BJ (cell line): ENCODE measurements at regions not wholly inside any gene's neighbourhood (a gene's known extent, or its start where the extent isn't known, plus 50 kb on each side); places are given as distances from the start of the nearest gene placed in this dataset.

Source experiments
- CTCF ChIA-PET: fragments of 350-600 bp; formaldehyde crosslinking; extraction: SDS; loops from one replicate; lab custom pipeline; 2021; ENCODE audit warnings: antibody characterized with exemption, inconsistent platforms; lab: Yijun Ruan, JAX
- POLR2A ChIA-PET: fragments of 300-600 bp; sonication (Branson Sonifier 250); formaldehyde crosslinking; extraction: SDS; loops from one replicate; lab custom pipeline; 2021; ENCODE audit warnings: antibody characterized with exemption; lab: Charles Lee
- DNase-seq: peaks from one replicate; pipeline ENCODE4 v3.0.0-alpha.2; 2011; ENCODE audit warnings: low read depth
- H3K27me3 ChIP-seq: 2 replicates; pipeline ENCODE4 v1.6.0; 2011; ENCODE audit warnings: low read length; ENCODE audit not compliant: control insufficient read depth, insufficient read depth
- H3K36me3 ChIP-seq: 2 replicates; pipeline ENCODE4 v1.5.1; 2011; ENCODE audit warnings: low read length; ENCODE audit not compliant: control insufficient read depth, insufficient read depth
- H3K4me3 ChIP-seq: 2 replicates; pipeline ENCODE4 v1.5.1; 2011; ENCODE audit warnings: low read depth, mild to moderate bottlenecking, control low read depth, low read length
- TF ChIP-seq, protein P1 (sequence below): IDR thresholded peaks from 2 replicates; pipeline ENCODE4 v1.5.1; 2011; ENCODE audit warnings: low read depth, mild to moderate bottlenecking, control low read depth, inconsistent platforms, low read length, moderate library complexity; ENCODE audit not compliant: insufficient read depth

GRCh38 chr3:174618368-174619080 lies 240.6 kb upstream of the NAALADL2 start:
- no peak for DNase-seq
- TF ChIP-seq, protein P1, sequence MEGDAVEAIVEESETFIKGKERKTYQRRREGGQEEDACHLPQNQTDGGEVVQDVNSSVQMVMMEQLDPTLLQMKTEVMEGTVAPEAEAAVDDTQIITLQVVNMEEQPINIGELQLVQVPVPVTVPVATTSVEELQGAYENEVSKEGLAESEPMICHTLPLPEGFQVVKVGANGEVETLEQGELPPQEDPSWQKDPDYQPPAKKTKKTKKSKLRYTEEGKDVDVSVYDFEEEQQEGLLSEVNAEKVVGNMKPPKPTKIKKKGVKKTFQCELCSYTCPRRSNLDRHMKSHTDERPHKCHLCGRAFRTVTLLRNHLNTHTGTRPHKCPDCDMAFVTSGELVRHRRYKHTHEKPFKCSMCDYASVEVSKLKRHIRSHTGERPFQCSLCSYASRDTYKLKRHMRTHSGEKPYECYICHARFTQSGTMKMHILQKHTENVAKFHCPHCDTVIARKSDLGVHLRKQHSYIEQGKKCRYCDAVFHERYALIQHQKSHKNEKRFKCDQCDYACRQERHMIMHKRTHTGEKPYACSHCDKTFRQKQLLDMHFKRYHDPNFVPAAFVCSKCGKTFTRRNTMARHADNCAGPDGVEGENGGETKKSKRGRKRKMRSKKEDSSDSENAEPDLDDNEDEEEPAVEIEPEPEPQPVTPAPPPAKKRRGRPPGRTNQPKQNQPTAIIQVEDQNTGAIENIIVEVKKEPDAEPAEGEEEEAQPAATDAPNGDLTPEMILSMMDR = no peak
- Histone ChIP-seq H3K27me3 (no peaks in the 10 kb centered on the region), H3K36me3 (no peaks in the 10 kb centered on the region), H3K4me3 (no peak overlapping the region)
- ChIA-PET POLR2A (no interaction called here), CTCF (no interaction called here)

GRCh38 chr3:174619239-174619638 lies 239.9 kb upstream of the NAALADL2 start:
- H3K27me3 ChIP-seq = no peaks in the 10 kb centered on the region
- no peaks in the 10 kb centered on the region for H3K36me3 ChIP-seq
- POLR2A ChIA-PET = no interaction called here
- DNase-seq = no peak
- TF ChIP-seq, protein P1 = no peak
- no peak overlapping the region for H3K4me3 ChIP-seq
- CTCF ChIA-PET = no interaction called here

- Histone ChIP-seq H3K4me3 (no peak overlapping the region), H3K27me3 (no peaks in the 10 kb centered on the region), H3K36me3 (no peaks in the 10 kb centered on the region)
- CTCF ChIA-PET = no interaction called here
- TF ChIP-seq, protein P1 = no peak
- DNase-seq = no peak
- POLR2A ChIA-PET = no interaction called here
Measured at GRCh38 chr3:174620138-174620537, 239.0 kb upstream of the NAALADL2 start.

DNA sequence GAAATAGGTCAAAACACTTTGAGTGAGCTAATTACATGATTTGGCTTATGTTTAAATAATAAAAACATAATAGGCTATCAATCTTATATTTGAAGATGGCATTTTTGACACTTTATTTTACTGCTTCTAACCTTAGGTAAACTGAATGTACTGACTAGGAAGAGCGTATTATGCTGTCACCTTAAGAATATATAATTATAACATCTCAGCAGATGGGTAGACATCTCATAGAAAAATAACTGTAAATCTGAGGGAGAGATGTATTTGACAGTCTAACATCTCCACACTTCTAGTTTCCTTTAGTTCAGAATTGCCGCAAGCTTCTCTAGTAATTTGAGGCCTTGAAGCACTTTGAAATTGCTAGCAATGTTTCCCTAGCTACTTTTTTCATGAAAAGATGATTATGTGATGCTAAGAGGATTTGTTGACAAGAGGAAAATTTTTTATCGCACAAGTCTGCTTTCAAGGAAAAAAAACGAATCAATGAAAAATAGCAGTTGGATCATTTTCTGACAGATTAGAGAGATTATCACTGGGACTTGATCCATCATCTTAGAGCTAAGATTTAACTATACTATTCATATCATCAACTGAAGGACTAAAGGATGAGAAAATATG lies 238.2 kb upstream of the NAALADL2 start:
- no peaks in the 10 kb centered on the region for H3K27me3 ChIP-seq
- TF ChIP-seq, protein P1 = no peak
- ChIA-PET CTCF (interaction anchor here (0.8 kb wide), 1 partner anchor 323 kb away, joined by 3 read pairs; no protein-coding TSS in a partner anchor), POLR2A (no interaction called here)
- no peaks in the 10 kb centered on the region for H3K36me3 ChIP-seq
- no peak overlapping the region for H3K4me3 ChIP-seq
- no peak for DNase-seq

- H3K27me3 ChIP-seq = no peaks in the 10 kb centered on the region
- POLR2A ChIA-PET = no interaction called here
- CTCF ChIA-PET = interaction anchor here (0.9 kb wide), 1 partner anchor 55 kb away, joined by 3 read pairs; no protein-coding TSS in a partner anchor
- no peaks in the 10 kb centered on the region for H3K36me3 ChIP-seq
- DNase-seq = no peak
- TF ChIP-seq, protein P1 = no peak
- no peak overlapping the region for H3K4me3 ChIP-seq
Measured at GRCh38 chr3:174633342-174633741, 225.8 kb upstream of the NAALADL2 start.
